H9 (cell line): ENCODE measurements at regions not wholly inside any gene's neighbourhood (a gene's known extent, or its start where the extent isn't known, plus 50 kb on each side); places are given as distances from the start of the nearest gene placed in this dataset.

Experiments
- DNase-seq: peaks from one replicate; pipeline ENCODE4 v3.0.0-alpha.2; 2017
- H2AFZ ChIP-seq: one replicate; pipeline ENCODE4 v1.6.1; 2013; ENCODE audit warnings: mild to moderate bottlenecking, low read length, control low read depth, moderate library complexity
- H2AK5ac ChIP-seq: 2 replicates; pipeline ENCODE4 v1.6.1; 2013; ENCODE audit warnings: low read length, control low read depth, mixed read lengths; ENCODE audit not compliant: insufficient read length
- H2BK120ac ChIP-seq: one replicate; pipeline ENCODE4 v1.6.1; 2013; ENCODE audit warnings: low read depth, mild to moderate bottlenecking, low read length, control low read depth, inconsistent platforms; ENCODE audit not compliant: poor library complexity, severe bottlenecking
- H2BK12ac ChIP-seq: 2 replicates; pipeline ENCODE4 v1.6.1; 2013; ENCODE audit warnings: low read length, control low read depth, mixed read lengths, low read depth; ENCODE audit not compliant: insufficient read length
- H2BK15ac ChIP-seq: 2 replicates; pipeline ENCODE4 v1.6.1; 2013; ENCODE audit warnings: low read depth, low read length, control low read depth
- H2BK20ac ChIP-seq: one replicate; pipeline ENCODE4 v1.6.1; 2013; ENCODE audit warnings: low read depth, mild to moderate bottlenecking, low read length, control low read depth, inconsistent platforms; ENCODE audit not compliant: poor library complexity, severe bottlenecking
- H2BK5ac ChIP-seq: 2 replicates; pipeline ENCODE4 v1.6.1; 2013; ENCODE audit warnings: low read length, control low read depth, mixed read lengths; ENCODE audit not compliant: insufficient read length
- H3K14ac ChIP-seq: 2 replicates; pipeline ENCODE4 v1.6.1; 2013; ENCODE audit warnings: low read length, control low read depth; ENCODE audit not compliant: insufficient read depth
- H3K18ac ChIP-seq: 2 replicates; pipeline ENCODE4 v1.6.1; 2013; ENCODE audit warnings: low read depth, mild to moderate bottlenecking, mixed read lengths, low read length, control low read depth; ENCODE audit not compliant: insufficient read length
- H3K23ac ChIP-seq: 2 replicates; pipeline ENCODE4 v1.6.1; 2013; ENCODE audit warnings: low read length, control low read depth, mixed read lengths, low read depth; ENCODE audit not compliant: insufficient read length
- H3K23me2 ChIP-seq: 2 replicates; pipeline ENCODE4 v1.6.1; 2013; ENCODE audit warnings: low read depth, mild to moderate bottlenecking, mixed read lengths, low read length, control low read depth; ENCODE audit not compliant: insufficient read length, poor library complexity, severe bottlenecking
- H3K27ac ChIP-seq: 2 replicates; pipeline ENCODE4 v1.5.1; 2013; ENCODE audit warnings: low read length, control low read depth, mixed read lengths, low read depth; ENCODE audit not compliant: insufficient read length
- H3K27me3 ChIP-seq: 2 replicates; pipeline ENCODE4 v1.6.1; 2013; ENCODE audit warnings: low read length, control low read depth, inconsistent platforms; ENCODE audit not compliant: insufficient read depth
- H3K4ac ChIP-seq: 2 replicates; pipeline ENCODE4 v1.6.1; 2013; ENCODE audit warnings: low read depth, mild to moderate bottlenecking, control low read depth, inconsistent platforms, low read length, moderate library complexity
- H3K4me1 ChIP-seq: 2 replicates; pipeline ENCODE4 v1.6.1; 2013; ENCODE audit warnings: low read length, control low read depth, inconsistent platforms; ENCODE audit not compliant: insufficient read depth
- H3K4me2 ChIP-seq: 2 replicates; pipeline ENCODE4 v1.6.1; 2013; ENCODE audit warnings: low read length, control low read depth, mixed read lengths; ENCODE audit not compliant: insufficient read length, insufficient read depth
- H3K56ac ChIP-seq: 2 replicates; pipeline ENCODE4 v1.6.1; 2013; ENCODE audit warnings: low read depth, mild to moderate bottlenecking, mixed read lengths, low read length, control low read depth; ENCODE audit not compliant: insufficient read length
- H3K79me1 ChIP-seq: 2 replicates; pipeline ENCODE4 v1.6.1; 2013; ENCODE audit warnings: low read depth, mild to moderate bottlenecking, moderate library complexity, low read length, control low read depth, inconsistent platforms; ENCODE audit not compliant: insufficient read depth, poor library complexity, severe bottlenecking
- H3K79me2 ChIP-seq: 2 replicates; pipeline ENCODE4 v1.6.1; 2013; ENCODE audit warnings: low read length, control low read depth, inconsistent platforms; ENCODE audit not compliant: insufficient read depth
- H3K9ac ChIP-seq: 2 replicates; pipeline ENCODE4 v1.6.1; 2013; ENCODE audit warnings: low read length, control low read depth, mixed read lengths; ENCODE audit not compliant: insufficient read length; ENCODE audit errors: extremely low read depth
- H3K9me3 ChIP-seq: one replicate; pipeline ENCODE4 v1.6.1; 2013; ENCODE audit warnings: low read depth, low read length, inconsistent platforms; ENCODE audit not compliant: control insufficient read depth
- H3T11ph ChIP-seq: one replicate; pipeline ENCODE4 v1.6.1; 2013; ENCODE audit warnings: mild to moderate bottlenecking, low read length, control low read depth, inconsistent platforms
- H4K20me1 ChIP-seq: one replicate; pipeline ENCODE4 v1.6.1; 2013; ENCODE audit not compliant: control insufficient read depth, insufficient read length, insufficient read depth
- H4K5ac ChIP-seq: 2 replicates; pipeline ENCODE4 v1.6.1; 2013; ENCODE audit warnings: low read depth, mild to moderate bottlenecking, mixed read lengths, low read length, control low read depth; ENCODE audit not compliant: insufficient read length
- H4K8ac ChIP-seq: replicated peaks from 2 replicates; pipeline ENCODE4 v1.6.1; 2013; ENCODE audit warnings: low read length, control low read depth, mixed read lengths, low read depth; ENCODE audit not compliant: insufficient read length
- H4K91ac ChIP-seq: 2 replicates; pipeline ENCODE4 v1.6.1; 2013; ENCODE audit warnings: low read depth, mild to moderate bottlenecking, moderate library complexity, mixed read lengths, low read length, control low read depth; ENCODE audit not compliant: insufficient read length
- H3K27ac Mint-ChIP-seq, 3 experiments: 2 replicates in 2 of 3; 3 replicates in 1 of 3; pipeline ENCODE4 v1.8.0; 2020 to 2021; ENCODE audit warnings: mixed read lengths in 3 of 3, mild to moderate bottlenecking in 1 of 3, moderate library complexity in 1 of 3
- H3K27me3 Mint-ChIP-seq: 2 replicates; pipeline ENCODE4 v1.8.0; 2021; ENCODE audit warnings: low read depth, mild to moderate bottlenecking, moderate library complexity, mixed read lengths
- H3K36me3 Mint-ChIP-seq, 3 experiments: 2 replicates in 2 of 3; 3 replicates in 1 of 3; pipeline ENCODE4 v1.8.0; 2020 to 2021; ENCODE audit warnings: low read depth in 3 of 3, mixed read lengths in 3 of 3; ENCODE audit not compliant: insufficient read depth in 1 of 3
- H3K4me1 Mint-ChIP-seq, 2 experiments: 2 replicates each; pipeline ENCODE4 v1.8.0; 2020; ENCODE audit warnings: mixed read lengths in 2 of 2
- H3K4me3 Mint-ChIP-seq, 2 experiments: 2 replicates in 1 of 2; 3 replicates in 1 of 2; pipeline ENCODE4 v1.8.0; 2020 to 2021; ENCODE audit warnings: mild to moderate bottlenecking in 2 of 2, mixed read lengths in 2 of 2, moderate library complexity in 1 of 2
- H3K9me3 Mint-ChIP-seq, 2 experiments: 2 replicates in 1 of 2; 3 replicates in 1 of 2; pipeline ENCODE4 v1.8.0; 2020; ENCODE audit warnings: mild to moderate bottlenecking in 2 of 2, mixed read lengths in 2 of 2, moderate library complexity in 1 of 2
- CTCF ChIP-seq: fragments of 200-600 bp; sonication (generic); conservative IDR thresholded peaks from 3 replicates; pipeline ENCODE4 v1.8.0; 2021; ENCODE audit warnings: antibody characterized with exemption, mild to moderate bottlenecking
- WGBS: extraction: QIAGEN DNeasy Blood & Tissue Kit; methylation state at CpG from one replicate; pipeline ENCODE4 v1.1.7; 2013; ENCODE audit warnings: missing lambda C conversion rate, low lambda C conversion rate, mixed read lengths; ENCODE audit not compliant: insufficient read length; ENCODE audit errors: extremely low coverage; 5-methylcytosine and 5-hydroxymethylcytosine counted together

GRCh38 chr7:113412410-113412809, 294.1 kb upstream of the SMIM30 start:
- H3K27me3 ChIP-seq: no peaks in the 10 kb centered on the region
- H3K27ac ChIP-seq: no peak overlapping the region
- H2BK20ac ChIP-seq: no peak overlapping the region
- H3K14ac ChIP-seq: no peak overlapping the region
- H4K8ac ChIP-seq: no peak overlapping the region
- H3K4ac ChIP-seq: no peak overlapping the region
- no peak overlapping the region for H2BK120ac ChIP-seq
- no peak overlapping the region for H2BK15ac ChIP-seq
- H2BK5ac ChIP-seq: no peak overlapping the region
- no peak for TF ChIP-seq CTCF
- H3K36me3 Mint-ChIP-seq: no peaks in the 10 kb centered on the region
- no peaks in the 10 kb centered on the region for H3K9me3 ChIP-seq
- no peaks in the 10 kb centered on the region; a peak in 1 of 5 replicates for H3K9me3 Mint-ChIP-seq
- no peak overlapping the region for H3T11ph ChIP-seq
- H3K79me1 ChIP-seq: no peaks in the 10 kb centered on the region
- no peak overlapping the region for H3K18ac ChIP-seq
- no peak overlapping the region for H3K9ac ChIP-seq
- no peak for DNase-seq
- no peaks in the 10 kb centered on the region; a peak in 1 of 4 replicates for H3K4me1 Mint-ChIP-seq
- no peak overlapping the region for H3K4me3 Mint-ChIP-seq
- H2AK5ac ChIP-seq: no peak overlapping the region
- no peak overlapping the region for H4K5ac ChIP-seq
- H3K27me3 Mint-ChIP-seq: no peaks in the 10 kb centered on the region; the same call in 1 of the 2 replicates
- no peak overlapping the region for H2BK12ac ChIP-seq
- no CpG with 5 or more reads among the region's 1 CpG for WGBS
- H3K79me2 ChIP-seq: no peaks in the 10 kb centered on the region
- no peak overlapping the region for H3K27ac Mint-ChIP-seq
- H3K4me2 ChIP-seq: no peak overlapping the region
- H3K23ac ChIP-seq: no peak overlapping the region
- no peaks in the 10 kb centered on the region for H3K23me2 ChIP-seq
- H4K91ac ChIP-seq: no peak overlapping the region
- no peak overlapping the region for H2AFZ ChIP-seq
- H3K4me1 ChIP-seq: no peaks in the 10 kb centered on the region
- H4K20me1 ChIP-seq: no peaks in the 10 kb centered on the region
- no peak overlapping the region for H3K56ac ChIP-seq
